HUES48 (cell line): ENCODE measurements at regions not wholly inside any gene's neighbourhood (a gene's known extent, or its start where the extent isn't known, plus 50 kb on each side); places are given as distances from the start of the nearest gene placed in this dataset.

Experiments
- H3K27ac ChIP-seq: one replicate; pipeline ENCODE4 v1.7.0; 2013; ENCODE audit warnings: low read depth, low read length, inconsistent platforms
- H3K27me3 ChIP-seq: 2 replicates; pipeline ENCODE4 v1.6.1; 2013; ENCODE audit warnings: mild to moderate bottlenecking, low read length; ENCODE audit not compliant: control insufficient read depth, insufficient read depth
- H3K36me3 ChIP-seq: 2 replicates; pipeline ENCODE4 v1.6.1; 2013; ENCODE audit warnings: low read length; ENCODE audit not compliant: control insufficient read depth, insufficient read depth
- H3K4me1 ChIP-seq: 2 replicates; pipeline ENCODE4 v1.6.1; 2013; ENCODE audit warnings: mild to moderate bottlenecking, low read length; ENCODE audit not compliant: control insufficient read depth, insufficient read depth
- H3K4me3 ChIP-seq: 2 replicates; pipeline ENCODE4 v1.5.1; 2013; ENCODE audit warnings: mild to moderate bottlenecking, low read depth, low read length
- H3K9ac ChIP-seq: 2 replicates; pipeline ENCODE4 v1.6.1; 2013; ENCODE audit warnings: mild to moderate bottlenecking, low read depth, low read length, moderate library complexity
- H3K9me3 ChIP-seq: 2 replicates; pipeline ENCODE4 v1.6.1; 2013; ENCODE audit warnings: low read length; ENCODE audit not compliant: control insufficient read depth, insufficient read depth

- Histone ChIP-seq H3K9me3 (no peaks in the 10 kb centered on the region), H3K27ac (no peak overlapping the region), H3K4me3 (no peak overlapping the region), H3K27me3 (no peaks in the 10 kb centered on the region), H3K36me3 (no peaks in the 10 kb centered on the region), H3K4me1 (no peaks in the 10 kb centered on the region; the same call in 1 of the 2 replicates), H3K9ac (no peak overlapping the region)
Observed at GRCh38 chr12:127189992-127190391, 1077.0 kb upstream of the TMEM132C start.

GRCh38 chr12:127191129-127191528, 1075.8 kb upstream of the TMEM132C start:
- H3K9ac ChIP-seq, result no peak overlapping the region
- no peak overlapping the region for H3K4me3 ChIP-seq
- no peaks in the 10 kb centered on the region for H3K9me3 ChIP-seq
- H3K27ac ChIP-seq, result no peak overlapping the region
- H3K4me1 ChIP-seq, result no peaks in the 10 kb centered on the region; the same call in 1 of the 2 replicates
- no peaks in the 10 kb centered on the region for H3K27me3 ChIP-seq
- H3K36me3 ChIP-seq, result no peaks in the 10 kb centered on the region

GRCh38 chr12:127192391-127192790, 1074.6 kb upstream of the TMEM132C start:
- no peaks in the 10 kb centered on the region for H3K36me3 ChIP-seq
- no peaks in the 10 kb centered on the region for H3K27me3 ChIP-seq
- H3K9me3 ChIP-seq, result no peaks in the 10 kb centered on the region
- H3K27ac ChIP-seq, result no peak overlapping the region
- H3K4me1 ChIP-seq, result no peaks in the 10 kb centered on the region; the same call in 1 of the 2 replicates
- no peak overlapping the region for H3K9ac ChIP-seq
- no peak overlapping the region for H3K4me3 ChIP-seq

- Histone ChIP-seq H3K4me1 (no peaks in the 10 kb centered on the region; the same call in 1 of the 2 replicates), H3K9ac (no peak overlapping the region), H3K27me3 (no peaks in the 10 kb centered on the region), H3K27ac (no peak overlapping the region), H3K4me3 (no peak overlapping the region), H3K36me3 (no peaks in the 10 kb centered on the region), H3K9me3 (no peaks in the 10 kb centered on the region)
Observed at GRCh38 chr12:127193341-127193740, 1073.6 kb upstream of the TMEM132C start.

- Histone ChIP-seq H3K36me3 (no peaks in the 10 kb centered on the region), H3K9ac (no peak overlapping the region), H3K27ac (no peak overlapping the region), H3K4me3 (no peak overlapping the region), H3K4me1 (no peaks in the 10 kb centered on the region; the same call in 1 of the 2 replicates), H3K27me3 (no peaks in the 10 kb centered on the region), H3K9me3 (no peaks in the 10 kb centered on the region)
Observed at GRCh38 chr12:127194176-127194575, 1072.8 kb upstream of the TMEM132C start.

GRCh38 chr12:127205781-127206555, 1061.0 kb upstream of the TMEM132C start:
- Histone ChIP-seq H3K27ac (no peak overlapping the region), H3K9me3 (no peaks in the 10 kb centered on the region), H3K4me3 (no peak overlapping the region), H3K36me3 (no peaks in the 10 kb centered on the region), H3K9ac (no peak overlapping the region), H3K4me1 (no peaks in the 10 kb centered on the region), H3K27me3 (no peaks in the 10 kb centered on the region)

GRCh38 chr12:127209318-127209717, 1057.7 kb upstream of the TMEM132C start:
- no peak overlapping the region for H3K9ac ChIP-seq
- H3K36me3 ChIP-seq, result no peaks in the 10 kb centered on the region
- H3K9me3 ChIP-seq, result no peaks in the 10 kb centered on the region
- no peak overlapping the region for H3K27ac ChIP-seq
- H3K4me1 ChIP-seq, result no peaks in the 10 kb centered on the region
- H3K27me3 ChIP-seq, result no peaks in the 10 kb centered on the region
- H3K4me3 ChIP-seq, result no peak overlapping the region

GRCh38 chr12:127214186-127214585, 1052.8 kb upstream of the TMEM132C start:
- H3K27me3 ChIP-seq, result no peaks in the 10 kb centered on the region
- H3K36me3 ChIP-seq, result no peaks in the 10 kb centered on the region
- no peak overlapping the region for H3K9ac ChIP-seq
- H3K9me3 ChIP-seq, result no peaks in the 10 kb centered on the region; the same call in 1 of the 2 replicates
- no peaks in the 10 kb centered on the region for H3K4me1 ChIP-seq
- H3K27ac ChIP-seq, result no peak overlapping the region
- no peak overlapping the region for H3K4me3 ChIP-seq

- Histone ChIP-seq H3K9ac (no peak overlapping the region), H3K27me3 (no peaks in the 10 kb centered on the region), H3K4me3 (no peak overlapping the region), H3K4me1 (no peaks in the 10 kb centered on the region), H3K36me3 (no peaks in the 10 kb centered on the region), H3K9me3 (no peaks in the 10 kb centered on the region), H3K27ac (no peak overlapping the region)
Observed at GRCh38 chr12:127223011-127223410, 1044.0 kb upstream of the TMEM132C start.

GRCh38 chr12:127223731-127224130, 1043.2 kb upstream of the TMEM132C start:
- Histone ChIP-seq H3K27ac (no peak overlapping the region), H3K4me1 (no peaks in the 10 kb centered on the region)

GRCh38 chr12:127230843-127231260, 1036.1 kb upstream of the TMEM132C start:
- H3K9ac ChIP-seq, result no peak overlapping the region
- no peak overlapping the region for H3K4me3 ChIP-seq
- no peaks in the 10 kb centered on the region for H3K36me3 ChIP-seq
- no peaks in the 10 kb centered on the region for H3K9me3 ChIP-seq
- H3K27me3 ChIP-seq, result no peaks in the 10 kb centered on the region
- no peak overlapping the region for H3K27ac ChIP-seq
- no peaks in the 10 kb centered on the region for H3K4me1 ChIP-seq

More at GRCh38 chr12:127223731-127224130, 1043.2 kb upstream of the TMEM132C start:
- no peaks in the 10 kb centered on the region for H3K36me3 ChIP-seq
- no peak overlapping the region for H3K4me3 ChIP-seq
- no peaks in the 10 kb centered on the region for H3K27me3 ChIP-seq
- H3K9me3 ChIP-seq, result no peaks in the 10 kb centered on the region
- H3K9ac ChIP-seq, result no peak overlapping the region
